Endothelial cell of umbilical vein (primary cell): ENCODE measurements at regions not wholly inside any gene's neighbourhood (a gene's known extent, or its start where the extent isn't known, plus 50 kb on each side); places are given as distances from the start of the nearest gene placed in this dataset.

ENCODE experiments used
- BruUV-seq: library from RNA; stranded (reverse); fragments of 400-500 nt; replicated peaks from 2 replicates; lab custom pipeline; 2021; lab: Mats Ljungman, UMichigan
- CTCF ChIA-PET: fragments of 300-600, 350-600 bp; sonication (Branson Sonifier 250); formaldehyde crosslinking; loops from one replicate; lab custom pipeline; 2021; ENCODE audit warnings: antibody characterized with exemption, inconsistent platforms; lab: Charles Lee
- POLR2A ChIA-PET: fragments of 300-600, 350-600 bp; sonication (Branson Sonifier 250); formaldehyde crosslinking; loops from one replicate; lab custom pipeline; 2021; ENCODE audit warnings: antibody characterized with exemption, inconsistent platforms; lab: Charles Lee
- DNase-seq: peaks from one replicate; pipeline ENCODE4 v3.0.0-alpha.2; 2011; ENCODE audit warnings: low read depth, low spot score
- FAIRE-seq: peaks from 2 replicates; lab custom pipeline; 2011; peaks lifted over from hg19 to GRCh38; lab: Jason Lieb, UNC
- H2AFZ ChIP-seq: 2 replicates; pipeline ENCODE4 v1.6.0; 2012; ENCODE audit warnings: low read depth, low read length, control low read depth, inconsistent platforms
- H3K27ac ChIP-seq: 2 replicates; pipeline ENCODE4 v1.5.1; 2011; ENCODE audit warnings: low read depth, mild to moderate bottlenecking, control low read depth, low read length, moderate library complexity; ENCODE audit not compliant: insufficient read depth
- H3K27me3 ChIP-seq, 2 experiments: 2 replicates each; pipeline versions ENCODE4 v1.6.0 to v1.6.1; 2011; ENCODE audit warnings: low read length in 2 of 2, mixed read lengths in 1 of 2; ENCODE audit not compliant: control insufficient read depth in 2 of 2, insufficient read depth in 2 of 2
- H3K36me3 ChIP-seq, 2 experiments: 2 replicates in 1 of 2; 3 replicates in 1 of 2; pipeline ENCODE4 v1.5.1; 2011; ENCODE audit warnings: low read length in 2 of 2, mild to moderate bottlenecking in 1 of 2, moderate library complexity in 1 of 2; ENCODE audit not compliant: control insufficient read depth in 2 of 2, insufficient read depth in 2 of 2; ENCODE audit errors: extremely low read depth in 1 of 2
- H3K4me1 ChIP-seq: 3 replicates; pipeline ENCODE4 v1.5.1; 2011; ENCODE audit warnings: mild to moderate bottlenecking, low read length; ENCODE audit not compliant: control insufficient read depth, insufficient read depth; ENCODE audit errors: extremely low read depth
- H3K4me2 ChIP-seq: 2 replicates; pipeline ENCODE4 v1.6.1; 2011; ENCODE audit warnings: low read length, control low read depth, mixed read lengths; ENCODE audit not compliant: insufficient read depth
- H3K4me3 ChIP-seq, 3 experiments: fragments of 200-600 bp in 1 of 3; sonication (generic), shearing (Covaris generic) in 1 of 3; replicated peaks in 1 of 3; 2 replicates each; pipeline ENCODE4 v1.5.1; 2011 to 2016; ENCODE audit warnings: control low read depth in 3 of 3, low read length in 3 of 3, mild to moderate bottlenecking in 2 of 3, inconsistent platforms in 1 of 3, low read depth in 1 of 3, moderate library complexity in 1 of 3; ENCODE audit not compliant: insufficient read depth in 1 of 3
- H3K79me2 ChIP-seq: 2 replicates; pipeline ENCODE4 v1.6.0; 2012; ENCODE audit warnings: low read length, inconsistent platforms; ENCODE audit not compliant: control insufficient read depth, insufficient read depth
- H3K9ac ChIP-seq: replicated peaks from 2 replicates; pipeline ENCODE3; 2011; ENCODE audit warnings: low read length, control low read depth; ENCODE audit not compliant: insufficient read depth; ENCODE audit errors: extremely low read depth
- H3K9me1 ChIP-seq: replicated peaks from 3 replicates; pipeline ENCODE4 v1.6.0; 2011; ENCODE audit warnings: mild to moderate bottlenecking, low read length; ENCODE audit not compliant: control insufficient read depth, insufficient read depth; ENCODE audit errors: extremely low read depth
- H3K9me3 ChIP-seq: replicated peaks from 2 replicates; pipeline ENCODE4 v1.5.1; 2012; ENCODE audit warnings: low read length, inconsistent platforms; ENCODE audit not compliant: control insufficient read depth, insufficient read depth
- H4K20me1 ChIP-seq: replicated peaks from 2 replicates; pipeline ENCODE3; 2011; ENCODE audit warnings: mild to moderate bottlenecking, low read length; ENCODE audit not compliant: control insufficient read depth, insufficient read depth; ENCODE audit errors: extremely low read depth
- CTCF ChIP-seq, 2 donors: IDR thresholded peaks; 1 replicate in 1 of 2; 2 replicates in 1 of 2; pipeline ENCODE4 v1.5.1; 2011; ENCODE audit warnings: low read length in 2 of 2, mild to moderate bottlenecking in 2 of 2, moderate library complexity in 2 of 2, control low read depth in 1 of 2, inconsistent platforms in 1 of 2, low read depth in 1 of 2; ENCODE audit not compliant: insufficient read depth in 1 of 2; ENCODE audit errors: extremely low read depth in 1 of 2
- EZH2 ChIP-seq: IDR thresholded peaks from 2 replicates; pipeline ENCODE4 v1.6.1; 2012; ENCODE audit warnings: borderline replicate concordance, low read depth, mild to moderate bottlenecking, moderate library complexity, low read length, inconsistent platforms; ENCODE audit not compliant: severe bottlenecking
- FOS ChIP-seq: IDR thresholded peaks from 2 replicates; pipeline ENCODE4 v1.6.1; 2011; ENCODE audit warnings: mild to moderate bottlenecking, low read length, moderate library complexity, borderline replicate concordance; ENCODE audit not compliant: insufficient read depth
- GATA2 ChIP-seq: IDR thresholded peaks from 2 replicates; pipeline ENCODE4 v1.7.0; 2011; ENCODE audit warnings: low read depth, mild to moderate bottlenecking, moderate library complexity, mixed read lengths, low read length; ENCODE audit not compliant: insufficient read length, insufficient read depth
- JUN ChIP-seq: IDR thresholded peaks from 2 replicates; pipeline ENCODE4 v1.6.1; 2011; ENCODE audit warnings: borderline replicate concordance, low read depth; ENCODE audit not compliant: insufficient read length, insufficient read depth
- MYC ChIP-seq: IDR thresholded peaks from one replicate; pipeline ENCODE4 v1.6.1; 2011; ENCODE audit warnings: mild to moderate bottlenecking, low read depth, low read length
- POLR2A ChIP-seq: IDR thresholded peaks from 2 replicates; pipeline ENCODE4 v1.6.1; 2012; ENCODE audit warnings: low read depth, mild to moderate bottlenecking, control low read depth, low read length
- POLR2AphosphoS5 ChIP-seq: IDR thresholded peaks from 2 replicates; pipeline ENCODE4 v1.6.1; 2012; ENCODE audit warnings: low read depth, mild to moderate bottlenecking, control low read depth, low read length, moderate library complexity; ENCODE audit not compliant: insufficient read depth
- dilution Hi-C: fragments of 300-500 bp; cut with MboI; formaldehyde crosslinking; loops from one replicate; pipeline ENCODE4 v1.15.0; 2019; ENCODE audit warnings: low sequenced_read_pairs; ENCODE audit not compliant: extremely low pct_ligation_motif_present
- intact Hi-C: fragments of 100-400 bp; cut with micrococcal nuclease; formaldehyde crosslinking; loops from one replicate; pipeline ENCODE4 v1.10.0; 2022
- TF ChIP-seq, protein P1 (sequence below): IDR thresholded peaks from 2 replicates; pipeline ENCODE4 v1.6.1; 2011; ENCODE audit not compliant: insufficient read depth, insufficient read length

GRCh38 chr7:41012041-41012440, 690.8 kb downstream of the INHBA start:
- CTCF ChIA-PET: interaction anchor here (1.7 to 3.3 kb wide), 3 partner anchors 9 to 698 kb away, joined by 7 to 17 read pairs (median 11); no protein-coding TSS in a partner anchor
- no peak for FAIRE-seq
- Histone ChIP-seq H3K9me1 (no peaks in the 10 kb centered on the region), H2AFZ (no peak overlapping the region), H3K9ac (no peak overlapping the region), H3K4me2 (no peak overlapping the region), H3K79me2 (no peaks in the 10 kb centered on the region), H4K20me1 (no peaks in the 10 kb centered on the region), H3K4me1 (peaks cover 8% of the 10 kb centered on the region), H3K27me3 (no peaks in the 10 kb centered on the region), H3K9me3 (no peaks in the 10 kb centered on the region), H3K27ac (no peak overlapping the region), H3K4me3 (no peak overlapping the region), H3K36me3 (no peaks in the 10 kb centered on the region)
- BruUV-seq: no TSS peak
- DNase-seq: no peak
- POLR2A ChIA-PET: interaction anchor here (0.7 kb wide), 1 partner anchor 11 kb away, joined by 3 read pairs; no protein-coding TSS in a partner anchor
- no peak for TF ChIP-seq GATA2
- no peak for TF ChIP-seq FOS
- TF ChIP-seq POLR2A: no peak
- no peak for TF ChIP-seq EZH2
- no peak for TF ChIP-seq MYC
- TF ChIP-seq CTCF (IDR thresholded peaks at IDR 0.05; ENCODE audit: extremely low read depth in 1 of 2, insufficient read depth in 1 of 2, low read depth in 1 of 2, low read length in 2 of 2): no peak
- TF ChIP-seq, protein P1, sequence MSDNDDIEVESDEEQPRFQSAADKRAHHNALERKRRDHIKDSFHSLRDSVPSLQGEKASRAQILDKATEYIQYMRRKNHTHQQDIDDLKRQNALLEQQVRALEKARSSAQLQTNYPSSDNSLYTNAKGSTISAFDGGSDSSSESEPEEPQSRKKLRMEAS: no peak
- no peak for TF ChIP-seq JUN
- no peak for TF ChIP-seq POLR2AphosphoS5
- dilution Hi-C loops: no loop called here
- intact Hi-C loops: no loop called here
